ENCODE measurements at regions not wholly inside any gene's neighbourhood (a gene's known extent, or its start where the extent isn't known, plus 50 kb on each side); places are given as distances from the start of the nearest gene placed in this dataset.

- no TSS peak for BruUV-seq (replicated peaks)
- Histone ChIP-seq H3K4me3 (replicated peaks in 1 of 3; ENCODE audit: insufficient read depth in 1 of 3, low read depth in 1 of 3, low read length in 3 of 3) (no peak overlapping the region), H3K27me3 (ENCODE audit: control insufficient read depth in 2 of 2, insufficient read depth in 2 of 2, low read length in 2 of 2) (no peaks in the 10 kb centered on the region), H4K20me1 (replicated peaks; ENCODE audit: control insufficient read depth, extremely low read depth, insufficient read depth, low read length) (no peaks in the 10 kb centered on the region), H3K9me1 (replicated peaks; ENCODE audit: control insufficient read depth, extremely low read depth, insufficient read depth, low read length) (no peaks in the 10 kb centered on the region), H2AFZ (ENCODE audit: low read depth, low read length) (no peak overlapping the region), H3K4me1 (ENCODE audit: control insufficient read depth, extremely low read depth, insufficient read depth, low read length) (no peaks in the 10 kb centered on the region), H3K9me3 (replicated peaks; ENCODE audit: control insufficient read depth, insufficient read depth, low read length) (peaks cover 4% of the 10 kb centered on the region), H3K79me2 (ENCODE audit: control insufficient read depth, insufficient read depth, low read length) (no peaks in the 10 kb centered on the region), H3K36me3 (ENCODE audit: control insufficient read depth in 2 of 2, extremely low read depth in 1 of 2, insufficient read depth in 2 of 2, low read length in 2 of 2) (no peaks in the 10 kb centered on the region), H3K9ac (replicated peaks; ENCODE audit: extremely low read depth, insufficient read depth, low read length) (no peak overlapping the region), H3K4me2 (ENCODE audit: insufficient read depth, low read length) (no peak overlapping the region), H3K27ac (ENCODE audit: insufficient read depth, low read depth, low read length) (no peak overlapping the region)
- no peak for DNase-seq (ENCODE audit: low read depth, low spot score)
- CTCF ChIA-PET, result no interaction called here
- intact Hi-C loops (cut with micrococcal nuclease), result no loop called here
- POLR2A ChIA-PET, result no interaction called here
- dilution Hi-C loops (cut with MboI; ENCODE audit: extremely low pct_ligation_motif_present, low sequenced_read_pairs), result no loop called here
- no peak for FAIRE-seq
- TF ChIP-seq EZH2 (IDR thresholded peaks at IDR 0.05; ENCODE audit: borderline replicate concordance, low read depth, low read length, severe bottlenecking), result no peak
- no peak for TF ChIP-seq GATA2 (IDR thresholded peaks at IDR 0.05; ENCODE audit: insufficient read depth, insufficient read length, low read depth, low read length)
- TF ChIP-seq FOS (IDR thresholded peaks at IDR 0.05; ENCODE audit: borderline replicate concordance, insufficient read depth, low read length), result no peak
- no peak for TF ChIP-seq POLR2A (IDR thresholded peaks at IDR 0.05; ENCODE audit: low read depth, low read length)
- TF ChIP-seq MYC (IDR thresholded peaks at IDR 0.05; ENCODE audit: low read depth, low read length), result no peak
- TF ChIP-seq CTCF (IDR thresholded peaks at IDR 0.05; ENCODE audit: extremely low read depth in 1 of 2, insufficient read depth in 1 of 2, low read depth in 1 of 2, low read length in 2 of 2), result no peak
- no peak for TF ChIP-seq POLR2AphosphoS5 (IDR thresholded peaks at IDR 0.05; ENCODE audit: insufficient read depth, low read depth, low read length)
- no peak for TF ChIP-seq MAX (IDR thresholded peaks at IDR 0.05; ENCODE audit: insufficient read depth, insufficient read length)
- no peak for TF ChIP-seq JUN (IDR thresholded peaks at IDR 0.05; ENCODE audit: borderline replicate concordance, insufficient read depth, insufficient read length, low read depth)
Measured at GRCh38 chr7:156139633-156140032, 327.4 kb upstream of the SHH start.
